IMR-90 (cell line): ENCODE measurements at regions not wholly inside any gene's neighbourhood (a gene's known extent, or its start where the extent isn't known, plus 50 kb on each side); places are given as distances from the start of the nearest gene placed in this dataset.

Experiments used
- CTCF ChIP-seq: conservative IDR thresholded peaks from 2 replicates; pipeline ENCODE4 v1.5.1; 2012; ENCODE audit warnings: mild to moderate bottlenecking, low read depth, low read length, improper control_type of control experiment
- MAZ ChIP-seq: IDR thresholded peaks from 2 replicates; pipeline ENCODE4 v1.6.1; 2012; ENCODE audit warnings: low read depth, mild to moderate bottlenecking, low read length, improper control_type of control experiment, moderate library complexity, borderline replicate concordance
- SMC3 ChIP-seq: fragments of 150-350 bp; IDR thresholded peaks from 2 replicates; pipeline ENCODE4 v1.6.1; 2016; ENCODE audit warnings: low read depth, mild to moderate bottlenecking, antibody characterized with exemption, low read length, moderate library complexity

- TF ChIP-seq CTCF (no peak), MAZ (no peak), SMC3 (no peak)
These were observed 142.7 kb downstream of the GALR1 start for GRCh38 chr18:77392321-77392720.
